Natural killer cell treated with Interleukin-12 subunit alpha and Interleukin-12 subunit beta and Interleukin-15 and Interleukin-18, amount 100 ng/mL, for 72 hours (primary cell): ENCODE measurements at regions not wholly inside any gene's neighbourhood (a gene's known extent, or its start where the extent isn't known, plus 50 kb on each side); places are given as distances from the start of the nearest gene placed in this dataset.

Experiments
- ATAC-seq, 2 donors: fragments of 150-1000 bp; cut with Tn5 transposase in 1 of 2; sonication (Bioruptor Pico), chemical (Tn5 transposase) in 1 of 2; 2 replicates each; pipeline ENCODE4 v1.10.0; 2021
- DNase-seq: peaks from one replicate; pipeline ENCODE4 v3.0.0; 2022; ENCODE audit warnings: low spot score
- H3K27ac Mint-ChIP-seq, 2 donors: 1 replicate in 1 of 2; 2 replicates in 1 of 2; pipeline ENCODE4 v1.8.0; 2022; ENCODE audit warnings: mixed read lengths in 2 of 2, mild to moderate bottlenecking in 1 of 2, moderate library complexity in 1 of 2
- H3K27me3 Mint-ChIP-seq, 2 donors: 1 replicate in 1 of 2; 2 replicates in 1 of 2; pipeline ENCODE4 v1.8.0; 2022; ENCODE audit warnings: mixed read lengths in 2 of 2
- H3K36me3 Mint-ChIP-seq: one replicate; pipeline ENCODE4 v1.8.0; 2022; ENCODE audit warnings: mixed read lengths
- H3K4me1 Mint-ChIP-seq, 2 donors: 1 replicate in 1 of 2; 2 replicates in 1 of 2; pipeline ENCODE4 v1.8.0; 2022; ENCODE audit warnings: low read depth in 2 of 2, mixed read lengths in 2 of 2, mild to moderate bottlenecking in 1 of 2
- H3K4me3 Mint-ChIP-seq: one replicate; pipeline ENCODE4 v1.8.0; 2022; ENCODE audit warnings: mixed read lengths
- H3K9me3 Mint-ChIP-seq: 2 replicates; pipeline ENCODE4 v1.8.0; 2022; ENCODE audit warnings: mixed read lengths

- Mint-ChIP-seq H3K27ac (no peak overlapping the region), H3K9me3 (no peaks in the 10 kb centered on the region), H3K4me3 (no peak overlapping the region), H3K36me3 (no peaks in the 10 kb centered on the region), H3K4me1 (no peaks in the 10 kb centered on the region), H3K27me3 (peaks cover 36 to 44% of the 10 kb centered on the region in 2 donors)
- DNase-seq: no peak
- no peak for ATAC-seq
Measured at GRCh38 chr15:72892986-72893385, 109.4 kb upstream of the ADPGK start.

GRCh38 chr15:72890043-72890442 is 106.5 kb upstream of the ADPGK start:
- H3K27me3 Mint-ChIP-seq: peaks cover 19 to 27% of the 10 kb centered on the region in 2 donors
- H3K4me3 Mint-ChIP-seq: no peak overlapping the region
- DNase-seq: no peak
- ATAC-seq: no peak
- no peaks in the 10 kb centered on the region for H3K36me3 Mint-ChIP-seq
- no peak overlapping the region for H3K27ac Mint-ChIP-seq
- no peaks in the 10 kb centered on the region for H3K9me3 Mint-ChIP-seq
- H3K4me1 Mint-ChIP-seq: no peaks in the 10 kb centered on the region

DNA sequence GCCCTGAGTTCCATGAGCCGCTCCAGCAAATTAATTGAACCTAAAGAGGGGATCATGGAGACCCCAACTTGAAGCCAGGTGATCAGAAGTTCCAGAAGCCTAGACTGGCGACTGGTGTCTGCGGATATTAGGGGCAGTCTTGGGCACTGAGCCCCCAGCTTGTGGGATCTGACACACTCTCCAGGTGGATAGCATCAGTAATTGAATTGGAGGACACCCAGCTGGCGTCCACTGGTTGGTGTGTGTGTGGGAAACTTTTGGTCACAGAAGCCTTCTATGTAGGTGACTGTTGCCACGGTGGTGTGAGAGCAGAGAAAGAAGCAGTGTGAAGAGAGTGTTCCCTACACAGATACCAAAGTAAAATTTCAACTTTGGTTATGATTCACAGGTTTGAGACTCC is 106.0 kb upstream of the ADPGK start:
- H3K9me3 Mint-ChIP-seq: no peaks in the 10 kb centered on the region
- H3K27me3 Mint-ChIP-seq: peaks cover 19 to 26% of the 10 kb centered on the region in 2 donors
- no peak for DNase-seq
- no peak overlapping the region for H3K27ac Mint-ChIP-seq
- H3K4me1 Mint-ChIP-seq: no peaks in the 10 kb centered on the region
- no peaks in the 10 kb centered on the region for H3K36me3 Mint-ChIP-seq
- no peak overlapping the region for H3K4me3 Mint-ChIP-seq
- no peak for ATAC-seq

DNA sequence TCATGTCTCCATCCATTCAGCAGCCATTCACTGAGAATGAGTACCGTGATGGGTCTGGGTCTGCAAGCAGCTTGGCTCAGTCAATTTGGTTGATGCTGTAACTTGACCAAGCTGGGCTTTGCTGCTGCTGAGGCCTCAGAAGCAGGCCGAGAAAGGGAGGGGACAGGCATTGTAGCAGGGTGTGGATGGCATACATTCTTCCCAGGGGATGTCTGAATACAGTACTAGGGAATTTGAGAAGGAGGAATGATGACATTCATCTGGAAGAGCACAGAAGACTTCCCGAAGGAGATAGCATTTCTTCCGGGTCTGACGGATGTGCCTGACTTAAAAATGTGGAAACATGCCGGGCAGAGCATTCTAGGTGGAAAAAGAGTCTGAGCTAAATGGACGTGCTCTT is 105.3 kb upstream of the ADPGK start:
- no peak for ATAC-seq
- Mint-ChIP-seq H3K27ac (no peak overlapping the region), H3K4me3 (no peak overlapping the region), H3K9me3 (no peaks in the 10 kb centered on the region), H3K36me3 (no peaks in the 10 kb centered on the region), H3K27me3 (peaks cover 19 to 23% of the 10 kb centered on the region in 2 donors), H3K4me1 (no peaks in the 10 kb centered on the region)
- no peak for DNase-seq

DNA sequence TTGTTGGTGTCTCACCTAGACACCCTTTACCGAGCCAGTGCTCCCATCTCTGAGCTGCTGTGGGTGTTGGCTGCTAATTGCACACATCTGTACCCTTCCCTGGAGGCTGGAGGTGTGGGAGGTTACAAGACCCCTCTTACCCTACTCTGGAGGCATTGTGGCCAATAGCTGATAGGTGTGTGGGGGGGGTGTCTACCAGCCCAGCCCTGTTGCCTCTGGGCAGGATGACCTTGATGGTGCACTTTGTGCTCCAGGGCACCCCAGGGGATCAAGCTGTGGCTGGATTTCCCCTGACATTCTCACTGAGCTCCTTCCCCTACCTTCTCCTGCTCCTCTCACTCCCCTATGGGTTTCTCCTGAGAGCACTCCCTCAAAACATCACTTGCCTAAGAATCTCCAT is 104.7 kb upstream of the ADPGK start:
- Mint-ChIP-seq H3K9me3 (no peaks in the 10 kb centered on the region), H3K4me3 (no peak overlapping the region), H3K4me1 (no peaks in the 10 kb centered on the region), H3K36me3 (peaks cover 5% of the 10 kb centered on the region), H3K27me3 (peaks cover 19 to 20% of the 10 kb centered on the region in 2 donors), H3K27ac (no peak overlapping the region)
- ATAC-seq: no peak
- DNase-seq: no peak

DNA sequence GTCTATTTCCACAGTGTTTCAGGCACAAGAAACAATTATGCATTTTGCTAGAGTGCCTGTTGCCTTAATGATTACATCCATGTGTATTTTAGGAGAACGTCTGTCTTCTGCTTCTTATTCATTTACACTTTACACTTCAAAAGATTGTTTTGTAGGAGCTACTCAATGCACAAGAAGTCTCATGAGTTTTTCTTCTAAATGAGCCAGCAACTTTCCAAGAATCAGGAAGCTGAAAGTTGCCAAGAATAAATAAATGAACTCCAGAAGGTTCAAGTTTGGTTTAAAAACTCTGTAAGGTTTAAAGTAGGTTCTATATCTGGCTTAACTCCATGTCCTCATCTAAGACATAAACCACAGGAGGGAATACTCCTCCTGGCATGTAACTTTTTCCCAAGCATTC is 103.8 kb upstream of the ADPGK start:
- ATAC-seq: no peak
- Mint-ChIP-seq H3K4me1 (no peaks in the 10 kb centered on the region), H3K36me3 (peaks cover 13% of the 10 kb centered on the region), H3K9me3 (peaks cover 1% of the 10 kb centered on the region), H3K4me3 (no peak overlapping the region), H3K27me3 (peaks cover 24 to 25% of the 10 kb centered on the region in 2 donors), H3K27ac (no peak overlapping the region)
- no peak for DNase-seq

- Mint-ChIP-seq H3K36me3 (peaks cover 16% of the 10 kb centered on the region), H3K9me3 (peaks cover 4% of the 10 kb centered on the region), H3K4me1 (no peaks in the 10 kb centered on the region), H3K27ac (no peak overlapping the region), H3K27me3 (peaks cover 14 to 20% of the 10 kb centered on the region in 2 donors), H3K4me3 (no peak overlapping the region)
- DNase-seq: no peak
- ATAC-seq: no peak
Measured at GRCh38 chr15:72884311-72884710, 100.8 kb upstream of the ADPGK start.

- Mint-ChIP-seq H3K9me3 (no peaks in the 10 kb centered on the region), H3K27ac (no peak overlapping the region), H3K4me3 (no peak overlapping the region), H3K27me3 (peaks cover 0 to 10% of the 10 kb centered on the region in 2 donors), H3K4me1 (peaks cover 0 to 2% of the 10 kb centered on the region in 2 donors), H3K36me3 (peaks cover 4% of the 10 kb centered on the region)
- no peak for ATAC-seq
- no peak for DNase-seq
Measured at GRCh38 chr15:72873379-72874233, 90.0 kb upstream of the ADPGK start.

DNA sequence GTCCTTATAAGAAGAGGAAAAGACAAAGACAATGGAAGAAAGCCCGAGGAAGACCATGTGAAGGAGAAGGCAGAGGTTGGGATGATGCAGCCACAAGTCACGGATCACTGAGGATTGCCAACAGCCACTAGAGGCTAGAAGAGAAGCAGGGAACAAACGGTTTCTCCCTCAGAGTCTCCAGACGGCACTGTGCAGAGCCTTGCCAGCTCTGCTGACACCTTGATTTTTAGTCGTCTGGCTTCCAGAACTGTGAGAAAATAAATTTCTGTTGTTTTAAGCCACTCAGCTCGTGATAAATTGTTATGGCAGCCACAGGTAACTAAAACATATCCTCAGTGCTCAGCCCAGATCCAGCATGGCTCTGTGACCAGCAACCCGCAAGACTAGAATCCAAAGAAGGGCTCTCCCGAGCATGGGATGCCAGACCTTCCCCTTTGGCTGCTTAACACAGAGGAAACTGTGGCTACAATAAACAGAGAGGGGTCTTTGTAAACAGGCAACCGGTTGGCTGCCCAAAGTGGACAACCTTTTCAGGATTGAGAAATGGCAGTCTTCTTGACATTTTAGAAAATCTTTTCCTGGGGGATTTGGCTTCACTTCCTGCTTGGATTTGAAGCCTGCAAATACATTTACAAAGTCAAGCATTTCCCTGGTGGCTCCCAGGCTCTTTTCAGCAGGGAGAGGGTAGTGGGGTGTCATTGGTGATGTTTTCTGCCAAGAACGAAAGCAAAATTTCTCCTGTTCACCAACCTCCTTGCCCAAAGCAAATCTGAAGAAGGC is 88.7 kb upstream of the ADPGK start:
- ATAC-seq: no peak
- Mint-ChIP-seq H3K36me3 (peaks cover 4% of the 10 kb centered on the region), H3K4me3 (no peak overlapping the region), H3K27me3 (peaks cover 0 to 10% of the 10 kb centered on the region in 2 donors), H3K4me1 (peaks cover 0 to 2% of the 10 kb centered on the region in 2 donors), H3K9me3 (no peaks in the 10 kb centered on the region), H3K27ac (no peak overlapping the region)
- no peak for DNase-seq

- Mint-ChIP-seq H3K27ac (no peak overlapping the region), H3K4me3 (no peak overlapping the region), H3K4me1 (peaks cover 4 to 8% of the 10 kb centered on the region in 2 donors), H3K9me3 (peaks cover 3% of the 10 kb centered on the region), H3K27me3 (peaks cover 14 to 23% of the 10 kb centered on the region in 2 donors), H3K36me3 (no peaks in the 10 kb centered on the region)
- DNase-seq: no peak
- ATAC-seq: no peak
Measured at GRCh38 chr15:72866866-72867616, 83.5 kb upstream of the ADPGK start.

DNA sequence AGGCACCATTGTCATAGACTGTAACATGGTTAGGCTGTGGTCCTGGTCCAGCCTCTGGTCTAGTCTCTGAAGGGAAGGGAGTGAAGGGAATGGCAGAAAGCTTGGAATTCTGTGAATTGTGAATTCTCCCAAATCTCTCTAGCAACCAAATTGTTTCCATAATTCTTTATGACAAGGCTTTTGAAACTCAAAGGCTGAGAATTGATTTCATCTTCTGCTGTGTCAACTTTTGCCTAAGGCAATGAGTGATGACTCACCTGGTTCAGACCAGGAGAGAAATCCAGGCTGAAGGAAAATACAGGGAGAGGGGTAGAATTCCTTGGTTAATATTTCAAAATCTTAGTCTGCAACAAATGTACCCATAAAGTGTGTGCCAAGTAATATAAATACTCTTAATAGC is 82.6 kb upstream of the ADPGK start:
- peaks cover 4% of the 10 kb centered on the region for H3K9me3 Mint-ChIP-seq
- ATAC-seq: no peak

GRCh38 chr15:72865486-72865885 is 81.9 kb upstream of the ADPGK start:
- no peaks in the 10 kb centered on the region for H3K36me3 Mint-ChIP-seq
- H3K9me3 Mint-ChIP-seq: peaks cover 4% of the 10 kb centered on the region
- H3K4me1 Mint-ChIP-seq: peaks cover 6 to 14% of the 10 kb centered on the region in 2 donors
- no peak overlapping the region for H3K4me3 Mint-ChIP-seq
- H3K27me3 Mint-ChIP-seq: peaks cover 22 to 23% of the 10 kb centered on the region in 2 donors
- no peak for DNase-seq
- no peak overlapping the region for H3K27ac Mint-ChIP-seq
- ATAC-seq: no peak

More for the DNA sequence above, 82.6 kb upstream of the ADPGK start:
- Mint-ChIP-seq H3K36me3 (no peaks in the 10 kb centered on the region), H3K27ac (no peak overlapping the region), H3K4me3 (no peak overlapping the region), H3K4me1 (peaks cover 6 to 14% of the 10 kb centered on the region in 2 donors), H3K27me3 (peaks cover 16 to 19% of the 10 kb centered on the region in 2 donors)
- DNase-seq: no peak

DNA sequence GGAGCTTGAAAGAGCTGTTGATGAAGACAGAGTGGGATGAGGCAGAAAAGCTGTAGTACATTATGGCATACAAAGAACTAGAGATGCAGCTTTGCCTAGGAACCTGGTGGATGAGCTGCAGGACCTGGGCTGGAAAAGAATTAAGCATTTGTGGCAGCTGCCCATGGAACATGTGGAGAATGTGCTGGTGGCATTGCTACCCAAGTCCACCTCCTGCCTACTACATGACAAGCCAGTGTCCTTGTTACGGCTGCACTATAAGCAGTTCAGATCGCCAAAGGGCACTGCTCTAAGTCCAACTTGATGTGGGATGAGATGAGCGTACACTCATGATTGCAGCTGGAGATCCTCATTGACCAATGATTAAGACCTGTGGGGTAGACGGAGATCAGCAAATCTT is 81.1 kb upstream of the ADPGK start:
- Mint-ChIP-seq H3K9me3 (peaks cover 4% of the 10 kb centered on the region), H3K4me1 (peaks cover 6 to 11% of the 10 kb centered on the region in 2 donors), H3K36me3 (no peaks in the 10 kb centered on the region), H3K27me3 (peaks cover 20 to 23% of the 10 kb centered on the region in 2 donors), H3K27ac (no peak overlapping the region), H3K4me3 (no peak overlapping the region)
- ATAC-seq: no peak
- no peak for DNase-seq
